Liver (tissue), 8 donors: ENCODE measurements at regions not wholly inside any gene's neighbourhood (a gene's known extent, or its start where the extent isn't known, plus 50 kb on each side); places are given as distances from the start of the nearest gene placed in this dataset.

Experiments used
- DNase-seq: peaks from one replicate; pipeline ENCODE4 v3.0.0-alpha.2; 2017; ENCODE audit warnings: low spot score
- H3K27ac ChIP-seq, 2 donors: one replicate each; pipeline ENCODE4 v1.7.0; 2013; ENCODE audit warnings: inconsistent platforms in 2 of 2, low read length in 2 of 2, control low read depth in 1 of 2, low read depth in 1 of 2, mild to moderate bottlenecking in 1 of 2
- H3K27me3 ChIP-seq, 4 donors: one replicate each; pipeline versions ENCODE4 v1.6.1 to v1.7.0; 2013; ENCODE audit warnings: low read length in 3 of 4, inconsistent platforms in 1 of 4, mild to moderate bottlenecking in 1 of 4, moderate library complexity in 1 of 4; ENCODE audit not compliant: control insufficient read depth in 4 of 4, insufficient read depth in 4 of 4
- H3K36me3 ChIP-seq, 4 donors: one replicate each; pipeline versions ENCODE4 v1.6.1 to v1.7.0; 2013; ENCODE audit warnings: low read length in 3 of 4, mild to moderate bottlenecking in 3 of 4, low read depth in 1 of 4, moderate library complexity in 1 of 4; ENCODE audit not compliant: control insufficient read depth in 4 of 4, insufficient read depth in 3 of 4
- H3K4me1 ChIP-seq, 4 donors: one replicate each; pipeline versions ENCODE4 v1.6.1 to v1.7.0; 2013; ENCODE audit warnings: low read length in 3 of 4, mild to moderate bottlenecking in 3 of 4, moderate library complexity in 1 of 4; ENCODE audit not compliant: control insufficient read depth in 4 of 4, insufficient read depth in 4 of 4
- H3K4me3 ChIP-seq, 3 donors: one replicate each; pipeline versions ENCODE4 v1.6.1 to v1.7.0; 2013; ENCODE audit warnings: low read length in 3 of 3, control low read depth in 1 of 3, low read depth in 1 of 3, mild to moderate bottlenecking in 1 of 3
- H3K9ac ChIP-seq, 2 donors: one replicate each; pipeline ENCODE4 v1.7.0; 2013; ENCODE audit warnings: low read length in 2 of 2, mild to moderate bottlenecking in 2 of 2, moderate library complexity in 2 of 2, control low read depth in 1 of 2, low read depth in 1 of 2
- H3K9me3 ChIP-seq, 4 donors: one replicate each; pipeline versions ENCODE4 v1.6.1 to v1.7.0; 2013; ENCODE audit warnings: low read length in 3 of 4; ENCODE audit not compliant: control insufficient read depth in 4 of 4
- CTCF ChIP-seq: fragments of 150-350 bp; IDR thresholded peaks from 2 replicates; pipeline ENCODE4 v1.5.1; 2017; ENCODE audit warnings: improper control_type of control experiment, low read depth, low read length; ENCODE audit not compliant: missing input control
- EGR1 ChIP-seq, 2 donors: IDR thresholded peaks; 2 replicates each; pipeline ENCODE4 v1.6.1; 2016 to 2018; ENCODE audit warnings: antibody characterized with exemption in 2 of 2, low read depth in 2 of 2
- FOXA2 ChIP-seq: IDR thresholded peaks from 2 replicates; pipeline ENCODE4 v1.6.1; 2016; ENCODE audit warnings: antibody characterized with exemption
- GABPA ChIP-seq, 2 donors: IDR thresholded peaks in 1 of 2; conservative IDR thresholded peaks in 1 of 2; 2 replicates each; pipeline ENCODE4 v1.6.1; 2016; ENCODE audit warnings: antibody characterized with exemption in 2 of 2, mild to moderate bottlenecking in 1 of 2, moderate library complexity in 1 of 2
- HNF4A ChIP-seq, 2 donors: conservative IDR thresholded peaks; 2 replicates each; pipeline ENCODE4 v1.6.1; 2016; ENCODE audit warnings: antibody characterized with exemption in 2 of 2, mild to moderate bottlenecking in 2 of 2
- HNF4G ChIP-seq: IDR thresholded peaks from 2 replicates; pipeline ENCODE4 v1.6.1; 2016; ENCODE audit warnings: antibody characterized with exemption
- MAX ChIP-seq: IDR thresholded peaks from 2 replicates; pipeline ENCODE4 v1.6.1; 2016; ENCODE audit warnings: antibody characterized with exemption
- NR2F2 ChIP-seq: IDR thresholded peaks from 2 replicates; pipeline ENCODE4 v1.6.1; 2016; ENCODE audit warnings: antibody characterized with exemption
- RAD21 ChIP-seq, 2 donors: IDR thresholded peaks; 2 replicates each; pipeline ENCODE4 v1.6.1; 2016; ENCODE audit warnings: antibody characterized with exemption in 2 of 2, mild to moderate bottlenecking in 2 of 2
- REST ChIP-seq: IDR thresholded peaks from 2 replicates; pipeline ENCODE4 v1.6.1; 2016; ENCODE audit warnings: antibody characterized with exemption, mild to moderate bottlenecking
- RXRA ChIP-seq, 2 donors: IDR thresholded peaks; 2 replicates each; pipeline ENCODE4 v1.6.1; 2017 to 2018; ENCODE audit warnings: antibody characterized with exemption in 2 of 2, mild to moderate bottlenecking in 1 of 2
- SP1 ChIP-seq: IDR thresholded peaks from 2 replicates; pipeline ENCODE4 v1.6.1; 2018; ENCODE audit warnings: antibody characterized with exemption, mild to moderate bottlenecking
- TAF1 ChIP-seq: conservative IDR thresholded peaks from 2 replicates; pipeline ENCODE4 v1.6.1; 2016; ENCODE audit warnings: antibody characterized with exemption, mild to moderate bottlenecking
- YY1 ChIP-seq: IDR thresholded peaks from 2 replicates; pipeline ENCODE4 v1.6.1; 2016; ENCODE audit warnings: antibody characterized with exemption, mild to moderate bottlenecking
- WGBS: extraction: QIAGEN DNeasy Blood & Tissue Kit; methylation state at CpG from one replicate; pipeline ENCODE4 v1.1.7; 2013; 5-methylcytosine and 5-hydroxymethylcytosine counted together
- TF ChIP-seq, protein P1 (sequence below): IDR thresholded peaks from 2 replicates; pipeline ENCODE4 v1.6.1; 2016; ENCODE audit warnings: antibody characterized with exemption
- TF ChIP-seq, protein P2 (sequence below): IDR thresholded peaks from 2 replicates; pipeline ENCODE4 v1.6.1; 2016; ENCODE audit warnings: antibody characterized with exemption
- donor health status: healthy.
- donor health status: healthy.
- donor health status: healthy.
- donor health status: healthy.
- donor health status: healthy.

- WGBS, result 74% methylated on average over 2 of the region's 2 CpGs
- Histone ChIP-seq H3K9me3 (peaks cover 0 to 2% (median 0%) of the 10 kb centered on the region in 4 donors), H3K36me3 (no peaks in the 10 kb centered on the region), H3K9ac (no peak overlapping the region), H3K27ac (no peak overlapping the region), H3K4me1 (no peaks in the 10 kb centered on the region), H3K27me3 (no peaks in the 10 kb centered on the region), H3K4me3 (no peak overlapping the region)
- TF ChIP-seq GABPA (IDR thresholded peaks at IDR 0.05 in 1 of 2, conservative IDR thresholded peaks at IDR 0.05 in 1 of 2) (no peak), TAF1 (no peak), CTCF (no peak), REST (no peak), HNF4A (conservative IDR thresholded peaks at IDR 0.05) (no peak), RAD21 (IDR thresholded peaks at IDR 0.05) (no peak), HNF4G (no peak), YY1 (no peak), RXRA (IDR thresholded peaks at IDR 0.05) (no peak), EGR1 (IDR thresholded peaks at IDR 0.05; ENCODE audit: low read depth in 2 of 2) (no peak), NR2F2 (no peak), FOXA2 (no peak), SP1 (no peak)
- TF ChIP-seq, protein P1, sequence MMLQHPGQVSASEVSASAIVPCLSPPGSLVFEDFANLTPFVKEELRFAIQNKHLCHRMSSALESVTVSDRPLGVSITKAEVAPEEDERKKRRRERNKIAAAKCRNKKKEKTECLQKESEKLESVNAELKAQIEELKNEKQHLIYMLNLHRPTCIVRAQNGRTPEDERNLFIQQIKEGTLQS, result no peak
- TF ChIP-seq, protein P2, sequence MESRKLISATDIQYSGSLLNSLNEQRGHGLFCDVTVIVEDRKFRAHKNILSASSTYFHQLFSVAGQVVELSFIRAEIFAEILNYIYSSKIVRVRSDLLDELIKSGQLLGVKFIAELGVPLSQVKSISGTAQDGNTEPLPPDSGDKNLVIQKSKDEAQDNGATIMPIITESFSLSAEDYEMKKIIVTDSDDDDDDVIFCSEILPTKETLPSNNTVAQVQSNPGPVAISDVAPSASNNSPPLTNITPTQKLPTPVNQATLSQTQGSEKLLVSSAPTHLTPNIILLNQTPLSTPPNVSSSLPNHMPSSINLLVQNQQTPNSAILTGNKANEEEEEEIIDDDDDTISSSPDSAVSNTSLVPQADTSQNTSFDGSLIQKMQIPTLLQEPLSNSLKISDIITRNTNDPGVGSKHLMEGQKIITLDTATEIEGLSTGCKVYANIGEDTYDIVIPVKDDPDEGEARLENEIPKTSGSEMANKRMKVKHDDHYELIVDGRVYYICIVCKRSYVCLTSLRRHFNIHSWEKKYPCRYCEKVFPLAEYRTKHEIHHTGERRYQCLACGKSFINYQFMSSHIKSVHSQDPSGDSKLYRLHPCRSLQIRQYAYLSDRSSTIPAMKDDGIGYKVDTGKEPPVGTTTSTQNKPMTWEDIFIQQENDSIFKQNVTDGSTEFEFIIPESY, result no peak
- DNase-seq, result no peak
Observed at GRCh38 chrX:144648788-144649187, 598.5 kb upstream of the SPANXN1 start.

DNA sequence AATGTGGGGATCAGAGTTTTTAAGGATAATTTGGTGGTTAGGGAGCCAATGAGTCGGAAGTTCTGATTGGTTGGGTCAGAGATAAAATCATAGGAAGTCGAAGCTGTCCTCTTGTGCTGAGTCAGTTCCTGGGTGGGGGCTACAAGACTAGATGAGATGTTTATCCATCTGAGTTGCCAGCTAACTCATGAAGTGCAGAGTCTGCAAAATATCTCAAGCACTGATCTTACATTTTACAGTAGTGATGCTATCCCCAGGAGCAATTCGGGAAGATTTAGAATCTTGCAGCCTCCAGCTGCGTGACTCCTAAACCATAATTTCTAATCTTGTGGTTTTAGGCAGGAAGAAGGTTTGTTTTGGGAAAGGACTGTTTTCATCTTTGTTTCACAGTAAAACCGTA lies 565.8 kb upstream of the SPANXN1 start:
- H3K4me1 ChIP-seq, result no peaks in the 10 kb centered on the region
- H3K36me3 ChIP-seq, result no peaks in the 10 kb centered on the region
- DNase-seq, result no peak
- H3K9me3 ChIP-seq, result no peaks in the 10 kb centered on the region
- no peak overlapping the region for H3K27ac ChIP-seq
- WGBS, result 72% methylated on average over 5 of the region's 5 CpGs
- no peak overlapping the region for H3K4me3 ChIP-seq
- no peaks in the 10 kb centered on the region for H3K27me3 ChIP-seq
- TF ChIP-seq GABPA (IDR thresholded peaks at IDR 0.05 in 1 of 2, conservative IDR thresholded peaks at IDR 0.05 in 1 of 2) (no peak), MAX (no peak), REST (no peak), CTCF (no peak), RAD21 (IDR thresholded peaks at IDR 0.05) (no peak), SP1 (no peak)
- H3K9ac ChIP-seq, result no peak overlapping the region
